CD4-positive, alpha-beta T cell (primary cell): ENCODE measurements at regions not wholly inside any gene's neighbourhood (a gene's known extent, or its start where the extent isn't known, plus 50 kb on each side); places are given as distances from the start of the nearest gene placed in this dataset.

Source experiments
- ATAC-seq: fragments of 200-7000 bp; cut with Tn5 transposase; one replicate; pipeline ENCODE4 v1.10.0; 2022; ENCODE audit warnings: mild to moderate bottlenecking; ENCODE audit not compliant: poor library complexity
- CTCF ChIA-PET: fragments of 350-600 bp; sonication (Branson Sonifier 250); formaldehyde crosslinking; loops from one replicate; lab custom pipeline; 2021; ENCODE audit warnings: antibody characterized with exemption, inconsistent platforms; lab: Charles Lee
- POLR2A ChIA-PET: fragments of 350-600 bp; sonication (Branson Sonifier 250); formaldehyde crosslinking; loops from one replicate; lab custom pipeline; 2021; ENCODE audit warnings: antibody characterized with exemption, inconsistent platforms; lab: Charles Lee
- DNase-seq, 14 experiments: peaks; one replicate each; pipeline ENCODE4 v3.0.0-alpha.2; 2013 to 2020; ENCODE audit warnings: mixed read lengths in 2 of 14
- H3K27ac ChIP-seq, 2 donors: one replicate each; pipeline versions ENCODE4 v1.5.1 to v1.7.0; 2013; ENCODE audit warnings: low read length in 2 of 2, low read depth in 1 of 2, mild to moderate bottlenecking in 1 of 2
- H3K27me3 ChIP-seq, 2 experiments: 1 replicate in 1 of 2; 2 replicates in 1 of 2; pipeline versions ENCODE4 v1.6.1 to v1.7.0; 2013; ENCODE audit warnings: low read length in 2 of 2, control low read depth in 1 of 2, mild to moderate bottlenecking in 1 of 2, moderate library complexity in 1 of 2; ENCODE audit not compliant: insufficient read depth in 2 of 2, control insufficient read depth in 1 of 2
- H3K36me3 ChIP-seq: one replicate; pipeline ENCODE4 v1.6.1; 2013; ENCODE audit warnings: low read length, control low read depth; ENCODE audit not compliant: insufficient read depth
- H3K4me1 ChIP-seq: one replicate; pipeline ENCODE4 v1.6.1; 2013; ENCODE audit warnings: low read length, control low read depth; ENCODE audit not compliant: insufficient read depth
- H3K4me3 ChIP-seq: one replicate; pipeline ENCODE4 v1.5.1; 2013; ENCODE audit warnings: mild to moderate bottlenecking, low read length, moderate library complexity
- H3K9me3 ChIP-seq, 2 experiments: 1 replicate in 1 of 2; 2 replicates in 1 of 2; pipeline versions ENCODE4 v1.6.1 to v1.7.0; 2013; ENCODE audit warnings: low read length in 2 of 2, mild to moderate bottlenecking in 2 of 2, control low read depth in 1 of 2, moderate library complexity in 1 of 2; ENCODE audit not compliant: control insufficient read depth in 1 of 2, insufficient read depth in 1 of 2
- H3K27ac Mint-ChIP-seq: one replicate; pipeline ENCODE4 v1.8.0; 2020; ENCODE audit warnings: mixed read lengths
- H3K27me3 Mint-ChIP-seq: one replicate; pipeline ENCODE4 v1.8.0; 2021; ENCODE audit warnings: mixed read lengths
- H3K36me3 Mint-ChIP-seq: one replicate; pipeline ENCODE4 v1.8.0; 2021; ENCODE audit warnings: low read depth, mixed read lengths
- H3K4me1 Mint-ChIP-seq: one replicate; pipeline ENCODE4 v1.8.0; 2021; ENCODE audit warnings: low read depth, mixed read lengths
- H3K4me3 Mint-ChIP-seq: one replicate; pipeline ENCODE4 v1.8.0; 2020; ENCODE audit warnings: mild to moderate bottlenecking, mixed read lengths
- H3K9me3 Mint-ChIP-seq: one replicate; pipeline ENCODE4 v1.8.0; 2020; ENCODE audit warnings: mixed read lengths
- CTCF ChIP-seq: fragments of 200-600 bp; IDR thresholded peaks from one replicate; pipeline ENCODE4 v1.8.0; 2022; ENCODE audit warnings: antibody characterized with exemption, mild to moderate bottlenecking
- intact Hi-C, 2 experiments: fragments of 100-400 bp; cut with DNase I in 1 of 2; cut with micrococcal nuclease in 1 of 2; formaldehyde crosslinking; loops; one replicate each; pipeline versions ENCODE4 v1.15.1 to v1.9.0; 2023 to 2025; cut with DNase I, micrococcal nuclease

DNA sequence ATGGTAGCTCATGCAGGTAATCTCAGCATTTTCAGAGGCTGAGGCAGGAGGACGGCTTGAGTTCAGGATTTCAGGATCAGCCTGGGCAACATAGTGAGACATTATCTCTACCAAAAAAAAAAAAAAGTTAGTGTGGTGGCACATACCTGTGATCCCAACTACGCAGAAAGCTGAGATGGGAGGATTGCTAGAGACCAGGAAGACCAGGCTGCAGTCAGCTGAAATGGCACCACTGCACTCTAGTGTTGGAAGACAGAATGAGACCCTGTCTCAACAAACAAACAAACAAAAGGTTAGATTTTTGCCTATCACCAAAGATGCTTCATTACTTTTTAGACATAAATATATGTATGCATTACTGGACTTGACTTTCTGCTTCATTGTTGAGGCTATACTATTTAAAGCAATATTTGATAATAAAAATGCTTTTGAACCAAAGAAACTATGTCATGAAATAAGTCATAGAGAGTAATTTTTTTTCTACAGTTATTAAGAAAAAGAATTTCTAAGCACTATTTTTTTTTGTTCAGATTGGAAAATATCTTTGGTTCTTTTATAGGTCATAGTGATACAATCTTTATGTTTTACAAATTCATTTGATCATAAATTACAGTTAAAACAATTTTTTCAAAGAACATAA lies 1180.1 kb upstream of the ATXN8OS start:
- Histone ChIP-seq H3K27ac (no peak overlapping the region), H3K36me3 (no peaks in the 10 kb centered on the region), H3K4me1 (no peaks in the 10 kb centered on the region), H3K27me3 (no peaks in the 10 kb centered on the region), H3K4me3 (no peak overlapping the region), H3K9me3 (peaks cover 0 to 6% of the 10 kb centered on the region in 2 experiments)
- Mint-ChIP-seq H3K4me3 (no peak overlapping the region), H3K27me3 (no peaks in the 10 kb centered on the region), H3K4me1 (no peaks in the 10 kb centered on the region), H3K27ac (no peak overlapping the region), H3K9me3 (peaks cover 5% of the 10 kb centered on the region), H3K36me3 (no peaks in the 10 kb centered on the region)
- TF ChIP-seq CTCF, result no peak
- CTCF ChIA-PET, result no interaction called here
- intact Hi-C loops, result no loop called here
- POLR2A ChIA-PET, result no interaction called here
- ATAC-seq (no peak), DNase-seq (no peak)

- intact Hi-C loops, result no loop called here
These were observed 1183.6 kb upstream of the ATXN8OS start for GRCh38 chr13:68923995-68924394.

DNA sequence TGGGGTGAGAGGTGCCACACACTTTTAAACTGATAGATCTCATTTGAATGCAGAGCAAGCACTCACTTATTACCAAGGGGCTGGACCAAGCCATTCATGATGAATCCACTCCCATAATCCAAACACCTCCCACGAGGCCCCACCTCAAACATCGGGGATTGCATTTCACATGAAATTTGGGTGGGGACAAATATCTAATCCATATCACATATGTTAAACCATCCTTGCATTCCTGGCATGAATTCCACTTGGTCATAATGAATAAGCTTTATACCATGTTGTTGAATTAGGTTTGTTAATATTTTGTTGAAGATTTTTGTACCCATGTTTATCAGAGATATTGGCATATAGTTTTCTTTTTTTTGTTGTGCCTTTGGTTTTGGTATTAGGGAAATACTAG lies 1198.7 kb upstream of the ATXN8OS start:
- ChIA-PET CTCF (no interaction called here), POLR2A (no interaction called here)
- Mint-ChIP-seq H3K9me3 (peaks cover 28% of the 10 kb centered on the region), H3K27ac (no peak overlapping the region), H3K36me3 (no peaks in the 10 kb centered on the region), H3K4me1 (no peaks in the 10 kb centered on the region), H3K27me3 (no peaks in the 10 kb centered on the region), H3K4me3 (no peak overlapping the region)
- Histone ChIP-seq H3K27ac (no peak overlapping the region), H3K9me3 (peaks cover 5 to 24% of the 10 kb centered on the region in 2 experiments), H3K4me1 (no peaks in the 10 kb centered on the region), H3K27me3 (no peaks in the 10 kb centered on the region), H3K4me3 (no peak overlapping the region), H3K36me3 (no peaks in the 10 kb centered on the region)
- no peak for TF ChIP-seq CTCF
- intact Hi-C loops, result no loop called here
- DNase-seq (no peak), ATAC-seq (no peak)

More at GRCh38 chr13:68923995-68924394, 1183.6 kb upstream of the ATXN8OS start:
- ChIA-PET CTCF (no interaction called here), POLR2A (no interaction called here)
- Histone ChIP-seq H3K27me3 (no peaks in the 10 kb centered on the region), H3K4me1 (no peaks in the 10 kb centered on the region), H3K27ac (no peak overlapping the region), H3K36me3 (no peaks in the 10 kb centered on the region), H3K4me3 (no peak overlapping the region), H3K9me3 (peaks cover 0 to 3% of the 10 kb centered on the region in 2 experiments)
- Mint-ChIP-seq H3K4me3 (no peak overlapping the region), H3K27ac (no peak overlapping the region), H3K9me3 (peaks cover 7% of the 10 kb centered on the region), H3K4me1 (no peaks in the 10 kb centered on the region), H3K36me3 (no peaks in the 10 kb centered on the region), H3K27me3 (no peaks in the 10 kb centered on the region)
- ATAC-seq, result no peak
- TF ChIP-seq CTCF, result no peak
- no peak for DNase-seq
